HEK293T (cell line): ENCODE measurements at regions not wholly inside any gene's neighbourhood (a gene's known extent, or its start where the extent isn't known, plus 50 kb on each side); places are given as distances from the start of the nearest gene placed in this dataset.
"Not testable (repeated sequence)": the region's sequence is repeated elsewhere in the genome, so short reads cannot be mapped to it uniquely, and the experiment has no call there.

Experiments used
- CTCF ChIA-PET: fragments of 350-600 bp; formaldehyde crosslinking; extraction: SDS; loops from one replicate; lab custom pipeline; 2021; ENCODE audit warnings: antibody characterized with exemption, inconsistent platforms; lab: Yijun Ruan, JAX
- POLR2A ChIA-PET: fragments of 350-600 bp; formaldehyde crosslinking; extraction: SDS; loops from one replicate; lab custom pipeline; 2020; ENCODE audit warnings: antibody characterized with exemption, inconsistent platforms; lab: Yijun Ruan, JAX
- DNase-seq: peaks from one replicate; pipeline ENCODE4 v3.0.0; 2012; ENCODE audit warnings: mixed read lengths; ENCODE audit errors: extremely low spot score
- ARNT ChIP-seq: fragments of 450-650 bp; IDR thresholded peaks from 2 replicates; pipeline ENCODE4 v1.6.1; 2017; ENCODE audit warnings: mild to moderate bottlenecking
- BHLHE40 ChIP-seq: fragments of 450-650 bp; IDR thresholded peaks from 2 replicates; pipeline ENCODE4 v1.6.1; 2016; ENCODE audit warnings: mild to moderate bottlenecking, moderate library complexity, borderline replicate concordance
- CTBP1 ChIP-seq: fragments of 450-650 bp; IDR thresholded peaks from 2 replicates; pipeline ENCODE4 v1.6.1; 2016; ENCODE audit warnings: borderline replicate concordance
- ELF4 ChIP-seq: fragments of 450-650 bp; IDR thresholded peaks from 2 replicates; pipeline ENCODE4 v1.6.1; 2017; ENCODE audit warnings: antibody characterized with exemption
- FOXA1 ChIP-seq: fragments of 450-650 bp; IDR thresholded peaks from 2 replicates; pipeline ENCODE4 v1.6.1; 2016; ENCODE audit warnings: mild to moderate bottlenecking
- FOXK2 ChIP-seq: fragments of 450-650 bp; IDR thresholded peaks from 2 replicates; pipeline ENCODE4 v1.6.1; 2016; ENCODE audit warnings: mild to moderate bottlenecking
- FOXM1 ChIP-seq: fragments of 450-650 bp; IDR thresholded peaks from 2 replicates; pipeline ENCODE4 v1.6.1; 2017; ENCODE audit warnings: mild to moderate bottlenecking, borderline replicate concordance
- HDGF ChIP-seq: fragments of 450-650 bp; IDR thresholded peaks from 2 replicates; pipeline ENCODE4 v1.6.1; 2017; ENCODE audit warnings: antibody characterized with exemption, borderline replicate concordance
- L3MBTL2 ChIP-seq: fragments of 450-650 bp; conservative IDR thresholded peaks from 2 replicates; pipeline ENCODE4 v1.6.1; 2016; ENCODE audit warnings: mild to moderate bottlenecking
- LEF1 ChIP-seq: fragments of 450-650 bp; IDR thresholded peaks from 2 replicates; pipeline ENCODE4 v1.6.1; 2017; ENCODE audit warnings: mild to moderate bottlenecking, borderline replicate concordance
- NFRKB ChIP-seq: fragments of 450-650 bp; IDR thresholded peaks from 2 replicates; pipeline ENCODE4 v1.6.1; 2016; ENCODE audit warnings: mild to moderate bottlenecking, moderate library complexity
- SP1 ChIP-seq: fragments of 450-650 bp; IDR thresholded peaks from 2 replicates; pipeline ENCODE4 v1.6.1; 2017
- SUZ12 ChIP-seq: fragments of 450-650 bp; IDR thresholded peaks from 2 replicates; pipeline ENCODE4 v1.6.1; 2016; ENCODE audit warnings: mild to moderate bottlenecking
- TARDBP ChIP-seq: fragments of 450-650 bp; IDR thresholded peaks from 2 replicates; pipeline ENCODE4 v1.6.1; 2016
- ZNF384 ChIP-seq: fragments of 450-650 bp; IDR thresholded peaks from 2 replicates; pipeline ENCODE4 v1.6.1; 2016
- TF ChIP-seq, protein P1 (sequence below): fragments of 450-650 bp; IDR thresholded peaks from 2 replicates; pipeline ENCODE4 v1.6.1; 2016

DNA sequence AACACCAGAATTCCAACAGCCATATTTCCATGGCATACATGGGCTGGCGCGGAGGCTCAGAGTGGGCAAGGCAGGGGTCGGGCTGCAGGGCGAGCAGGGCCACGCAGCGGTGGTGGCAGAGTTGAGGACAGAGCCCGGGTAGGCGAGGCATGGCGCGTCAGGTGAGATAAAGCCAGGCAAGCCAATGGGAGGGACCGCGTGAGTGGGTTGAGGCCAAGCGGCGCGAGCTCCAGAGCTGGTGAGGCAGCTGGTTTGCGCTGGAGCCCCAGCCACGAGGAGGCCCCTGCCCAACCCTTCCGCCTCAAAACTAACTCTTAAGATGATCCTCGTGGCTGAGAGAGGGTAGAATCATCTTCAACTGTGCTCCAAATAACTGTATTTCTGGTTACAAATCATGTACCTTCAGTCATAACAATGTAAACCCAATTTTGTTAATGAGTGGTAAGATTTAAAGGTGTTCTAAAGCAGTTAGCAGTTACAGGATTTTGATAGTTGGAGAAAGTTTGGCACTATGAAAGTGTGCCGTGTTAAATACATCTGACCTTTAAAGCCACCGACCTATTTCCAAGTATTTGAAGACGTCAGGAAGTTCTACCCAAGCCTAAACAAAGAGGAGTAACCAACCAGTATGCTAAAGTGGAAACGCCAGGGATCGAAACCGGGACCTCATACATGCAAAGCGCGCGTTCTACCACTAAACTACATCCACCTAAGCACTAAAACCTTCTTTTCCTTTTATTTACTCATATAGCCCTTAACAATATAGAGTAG lies 107.9 kb downstream of the GPX5 start:
- DNase-seq = peak; percentile 45
- ChIA-PET CTCF (no interaction called here), POLR2A (interaction anchor here (1.7 kb wide), 1 partner anchor 14 kb away, joined by 16 read pairs; no protein-coding TSS in a partner anchor)
- TF ChIP-seq LEF1 (no peak), L3MBTL2 (peak; percentile 70)

DNA sequence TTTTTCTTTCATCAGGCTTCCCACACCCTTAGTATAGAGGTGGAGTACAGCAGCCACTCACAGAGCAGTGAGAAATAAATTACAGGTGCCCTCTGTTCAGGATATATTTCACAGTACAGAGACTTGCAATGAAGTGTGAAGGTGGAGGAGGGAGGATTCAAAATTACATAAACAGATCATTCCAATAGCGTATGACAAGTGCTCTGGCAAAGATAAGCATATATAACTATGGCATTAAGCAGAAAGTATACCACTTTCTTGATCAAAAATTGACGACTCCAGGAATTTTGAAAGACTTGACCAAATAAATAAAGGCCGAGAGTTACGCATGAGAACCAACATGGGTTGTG lies 108.7 kb downstream of the GPX5 start:
- TF ChIP-seq L3MBTL2 (no peak), ARNT (no peak), FOXA1 (no peak), HDGF (no peak), FOXM1 (no peak), CTBP1 (no peak)
- POLR2A ChIA-PET = interaction anchor here (1.1 to 2.1 kb wide), 14 partner anchors 11 to 742 kb away, joined by 3 to 16 read pairs (median 5); a partner anchor contains a TSS
- DNase-seq = no peak
- CTCF ChIA-PET = interaction anchor here (0.6 to 0.7 kb wide), 2 partner anchors 36 to 1461 kb away, joined by 3 to 5 read pairs; no protein-coding TSS in a partner anchor

DNA sequence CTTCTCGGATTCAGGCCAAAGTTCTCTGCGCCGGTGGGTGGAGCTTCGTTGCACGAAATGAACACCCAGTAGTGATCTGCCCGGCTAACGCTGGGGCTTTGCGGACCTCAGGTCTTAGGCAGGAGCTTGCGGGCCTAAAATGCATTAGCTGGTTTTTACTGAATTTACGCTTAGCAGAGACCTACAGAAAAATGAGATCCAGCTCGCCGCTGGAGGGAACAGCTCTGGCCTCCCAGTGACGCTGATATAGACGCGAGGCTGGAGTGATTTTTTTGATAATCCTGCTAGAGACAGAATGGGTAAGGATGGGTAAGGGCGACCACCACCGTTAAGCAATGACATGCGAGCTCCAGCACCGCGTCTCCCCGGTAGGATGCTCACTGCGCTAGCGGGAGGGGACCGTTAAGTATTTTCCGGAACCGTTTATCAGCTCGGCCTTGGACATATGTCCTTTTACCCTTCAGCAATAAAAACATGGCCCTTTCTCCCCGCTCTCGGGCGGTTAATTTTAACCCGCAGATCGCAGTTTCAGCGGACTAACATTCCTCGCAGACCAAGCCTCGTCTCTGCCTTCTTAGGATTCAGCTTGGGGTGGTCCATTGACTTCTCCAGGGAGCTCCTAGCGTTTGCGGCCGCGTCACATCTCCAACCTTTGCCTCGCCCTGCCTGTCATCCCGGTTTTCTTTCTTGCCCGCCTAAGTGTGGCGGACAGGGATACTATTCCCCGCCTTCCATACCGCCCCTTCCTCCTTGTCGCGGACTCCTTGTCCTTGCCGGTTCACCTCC lies 109.3 kb downstream of the GPX5 start:
- peak; percentile 61 for DNase-seq
- ChIA-PET CTCF (interaction anchor here (0.6 to 1.0 kb wide), 3 partner anchors 28 to 1462 kb away, joined by 3 to 5 read pairs (median 3); no protein-coding TSS in a partner anchor), POLR2A (interaction anchor here (0.5 to 2.1 kb wide), 16 partner anchors 10 to 1392 kb away, joined by 3 to 16 read pairs (median 5); a partner anchor contains a TSS)
- peak; percentile 22; the same call in 1 of the 2 replicates for TF ChIP-seq L3MBTL2
- TF ChIP-seq ELF4 = no peak
- no peak for TF ChIP-seq ZNF384
- no peak for TF ChIP-seq LEF1
- no peak for TF ChIP-seq FOXK2
- no peak for TF ChIP-seq FOXM1
- no peak for TF ChIP-seq NFRKB
- TF ChIP-seq, protein P1, sequence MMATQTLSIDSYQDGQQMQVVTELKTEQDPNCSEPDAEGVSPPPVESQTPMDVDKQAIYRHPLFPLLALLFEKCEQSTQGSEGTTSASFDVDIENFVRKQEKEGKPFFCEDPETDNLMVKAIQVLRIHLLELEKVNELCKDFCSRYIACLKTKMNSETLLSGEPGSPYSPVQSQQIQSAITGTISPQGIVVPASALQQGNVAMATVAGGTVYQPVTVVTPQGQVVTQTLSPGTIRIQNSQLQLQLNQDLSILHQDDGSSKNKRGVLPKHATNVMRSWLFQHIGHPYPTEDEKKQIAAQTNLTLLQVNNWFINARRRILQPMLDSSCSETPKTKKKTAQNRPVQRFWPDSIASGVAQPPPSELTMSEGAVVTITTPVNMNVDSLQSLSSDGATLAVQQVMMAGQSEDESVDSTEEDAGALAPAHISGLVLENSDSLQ = peak; percentile 90
- no peak for TF ChIP-seq BHLHE40
- TF ChIP-seq SUZ12 = no peak
- TF ChIP-seq FOXA1 = no peak

DNA sequence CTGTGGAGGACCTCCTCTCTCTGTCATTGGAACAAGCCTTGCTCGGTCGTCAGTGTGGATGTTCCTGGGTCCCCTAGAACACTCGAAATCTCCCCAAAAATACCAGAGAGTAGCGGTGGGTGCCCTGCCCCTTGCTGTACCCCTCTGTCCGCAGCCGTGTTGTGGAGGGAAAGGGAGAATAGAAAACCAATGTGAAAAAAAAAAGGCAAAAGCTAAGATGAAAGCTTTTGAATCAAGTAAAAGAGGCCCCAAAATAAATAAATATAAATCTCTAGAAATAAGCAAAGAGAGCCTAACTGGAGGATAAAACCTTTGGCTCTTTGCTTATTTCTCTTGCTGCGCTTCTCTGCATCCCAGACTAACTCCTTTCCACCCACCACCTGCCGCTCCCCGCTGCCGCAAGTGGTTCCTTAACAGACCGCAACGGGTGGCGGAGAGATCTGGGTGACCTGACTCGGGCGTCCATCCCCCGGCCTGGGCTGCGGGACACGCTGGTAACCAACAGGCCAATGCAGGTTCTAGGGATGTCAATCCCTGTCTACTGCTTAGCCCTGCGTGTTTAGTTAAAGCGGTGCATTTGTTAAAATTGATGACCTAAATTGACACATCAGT lies 110.0 kb downstream of the GPX5 start:
- TF ChIP-seq BHLHE40 (no peak), FOXM1 (no peak), LEF1 (no peak), FOXA1 (no peak), TARDBP (no peak), ZNF384 (no peak), NFRKB (no peak), ARNT (no peak), SP1 (no peak), ELF4 (no peak), HDGF (no peak), CTBP1 (no peak), L3MBTL2 (no peak; the same call in 1 of the 2 replicates), SUZ12 (no peak), FOXK2 (no peak)
- TF ChIP-seq, protein P1 = no peak

DNA sequence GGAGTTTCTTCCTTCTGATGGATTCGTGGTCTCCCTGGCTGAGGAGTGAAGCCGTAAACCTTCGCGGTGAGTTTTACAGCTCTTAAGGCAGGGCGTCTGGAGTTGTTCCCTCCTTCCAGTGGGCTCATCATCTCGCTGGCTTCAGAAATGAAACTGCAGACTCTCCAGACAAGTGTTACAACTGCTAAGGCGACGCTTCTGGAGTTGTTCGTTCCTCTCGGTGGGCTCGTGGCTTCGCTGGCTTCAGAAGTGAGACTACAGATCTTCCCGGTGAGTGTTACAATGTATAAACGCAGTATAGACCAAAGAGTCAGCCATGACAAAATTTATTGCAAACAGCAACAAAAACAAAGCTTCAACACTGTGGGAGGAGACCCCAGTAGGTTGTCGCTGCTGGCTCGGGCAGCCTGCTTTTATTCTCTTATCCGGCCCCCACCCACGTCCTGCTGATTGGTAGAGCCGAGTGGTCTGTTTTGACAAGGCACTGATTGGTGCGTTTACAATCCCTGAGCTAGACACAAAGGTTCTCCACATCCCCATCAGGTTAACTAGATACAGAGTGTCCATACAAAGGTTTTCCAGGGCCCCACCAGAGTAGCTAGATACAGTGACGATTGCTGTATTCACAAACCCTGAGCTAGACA lies 113.2 kb downstream of the GPX5 start:
- DNase-seq = no peak
- POLR2A ChIA-PET = interaction anchor here (0.7 to 1.1 kb wide), 3 partner anchors 10 to 52 kb away, joined by 3 to 4 read pairs (median 3); no protein-coding TSS in a partner anchor
- CTCF ChIA-PET = no interaction called here
- TF ChIP-seq FOXA1 (no peak), BHLHE40 (no peak), FOXK2 (no peak), TARDBP (no peak), NFRKB (no peak), CTBP1 (no peak), SP1 (no peak), FOXM1 (no peak), ELF4 (no peak), ARNT (no peak), SUZ12 (no peak), ZNF384 (no peak), HDGF (no peak), LEF1 (no peak), L3MBTL2 (peak; percentile 57)
- TF ChIP-seq, protein P1 = peak; percentile 43

More for the DNA sequence above, 110.0 kb downstream of the GPX5 start:
- CTCF ChIA-PET = interaction anchor here (0.7 to 1.0 kb wide), 2 partner anchors 29 to 40 kb away, joined by 3 read pairs; no protein-coding TSS in a partner anchor
- POLR2A ChIA-PET = interaction anchor here (0.8 to 2.1 kb wide), 14 partner anchors 10 to 743 kb away, joined by 3 to 16 read pairs (median 5); a partner anchor contains a TSS
- DNase-seq = peak; percentile 33

DNA sequence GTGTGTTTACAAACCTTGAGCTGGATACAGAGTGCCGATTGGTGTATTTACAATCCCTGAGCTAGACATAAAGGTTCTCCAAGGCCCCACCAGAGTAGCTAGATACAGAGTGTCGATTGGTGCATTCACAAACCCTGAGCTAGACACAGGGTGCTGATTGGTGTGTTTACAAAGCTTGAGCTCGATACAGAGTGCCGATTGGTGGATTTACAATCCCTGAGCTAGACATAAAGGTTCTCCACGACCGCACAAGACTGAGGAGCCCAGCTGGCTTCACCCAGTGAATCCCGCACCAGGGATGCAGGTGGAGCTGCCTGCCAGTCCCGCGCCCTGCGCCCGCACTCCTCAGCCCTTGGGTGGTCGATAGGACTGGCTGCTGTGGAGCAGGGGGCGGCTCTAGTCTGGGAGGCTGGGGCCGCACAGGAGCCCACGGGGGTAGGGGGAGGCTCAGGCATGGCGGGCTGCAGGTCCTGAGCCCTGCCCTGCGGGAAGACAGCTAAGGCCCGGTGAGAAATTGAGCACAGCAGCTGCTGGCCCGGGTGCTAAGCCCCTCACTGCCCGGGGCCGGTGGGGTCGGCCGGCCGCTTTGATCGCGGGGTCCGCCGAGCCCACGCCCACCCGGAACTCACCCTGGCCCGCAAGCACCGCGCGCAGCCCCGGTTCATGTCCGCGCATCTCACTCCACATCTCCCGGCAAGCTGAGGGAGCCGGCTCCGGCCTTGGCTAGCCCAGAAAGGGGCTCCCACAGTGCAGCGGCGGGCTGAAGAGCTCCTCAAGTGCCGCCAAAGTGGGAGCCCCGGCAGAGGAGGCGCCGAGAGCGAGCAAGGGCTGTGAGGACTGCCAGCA lies 114.0 kb downstream of the GPX5 start:
- POLR2A ChIA-PET = interaction anchor here (0.7 to 1.1 kb wide), 3 partner anchors 9 to 53 kb away, joined by 3 to 4 read pairs (median 3); no protein-coding TSS in a partner anchor
- CTCF ChIA-PET, DNase-seq: not testable (repeated sequence)
